Glomerular visceral epithelial cell (primary cell): ENCODE measurements at regions not wholly inside any gene's neighbourhood (a gene's known extent, or its start where the extent isn't known, plus 50 kb on each side); places are given as distances from the start of the nearest gene placed in this dataset.

ENCODE experiments used
- DNase-seq: peaks from one replicate; pipeline ENCODE4 v3.0.0-alpha.2; 2016; ENCODE audit errors: extremely low spot score

GRCh38 chr6:146865756-146866379 is 267.1 kb downstream of the ADGB start:
- DNase-seq = no peak

DNA sequence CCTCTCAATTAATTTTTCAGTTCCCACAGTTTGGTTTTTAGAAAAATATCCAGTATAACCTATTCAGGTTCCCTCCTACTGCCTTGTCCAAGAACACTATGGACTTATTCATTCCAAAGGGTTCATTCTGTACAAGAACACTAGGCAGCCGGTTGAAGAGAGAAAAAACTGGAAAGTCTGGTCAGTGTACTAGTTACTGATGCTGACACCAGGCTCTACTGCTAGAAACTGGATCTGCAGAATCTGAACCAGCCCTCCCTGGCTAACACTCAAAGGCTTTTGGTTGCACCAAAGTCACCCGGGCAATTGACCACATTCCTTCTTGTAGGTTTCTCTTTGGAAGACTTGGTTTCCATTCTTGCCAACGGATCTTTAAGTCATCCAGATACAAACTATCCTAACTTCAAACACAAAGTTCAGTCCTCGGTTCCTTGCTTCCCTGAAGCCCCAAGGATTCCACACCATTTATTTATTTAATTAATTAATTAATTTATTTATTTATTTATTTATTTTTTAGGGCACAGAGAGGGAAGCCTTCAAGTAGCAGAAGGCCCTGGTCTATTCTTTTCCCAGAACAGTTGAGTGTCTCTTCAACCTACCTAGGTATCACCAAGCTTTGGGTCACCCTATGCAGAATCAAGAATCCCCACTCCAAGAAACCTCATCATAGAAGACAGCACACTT is 268.1 kb downstream of the ADGB start:
- no peak for DNase-seq

GRCh38 chr6:146868671-146869209 is 270.0 kb downstream of the ADGB start:
- DNase-seq = no peak

DNA sequence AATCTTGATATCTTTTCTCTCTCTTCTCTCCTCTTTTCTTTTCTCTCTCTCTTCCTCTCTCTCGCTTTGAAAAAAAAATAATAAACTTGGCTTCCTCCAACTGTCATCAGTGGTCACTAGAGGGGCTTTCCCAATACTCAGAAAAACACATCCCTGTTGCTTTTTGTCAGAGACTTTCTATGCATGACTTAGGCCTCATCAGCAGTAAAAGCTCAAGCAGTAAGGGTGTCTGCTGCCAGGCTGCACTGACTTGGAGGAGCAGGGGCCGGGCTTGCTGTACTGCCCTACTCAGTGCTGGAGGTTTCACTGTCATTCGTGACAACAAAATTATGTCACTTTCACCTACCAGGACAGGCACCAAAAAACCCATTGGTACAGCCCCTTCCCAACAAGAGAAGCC is 272.0 kb downstream of the ADGB start:
- no peak for DNase-seq

DNA sequence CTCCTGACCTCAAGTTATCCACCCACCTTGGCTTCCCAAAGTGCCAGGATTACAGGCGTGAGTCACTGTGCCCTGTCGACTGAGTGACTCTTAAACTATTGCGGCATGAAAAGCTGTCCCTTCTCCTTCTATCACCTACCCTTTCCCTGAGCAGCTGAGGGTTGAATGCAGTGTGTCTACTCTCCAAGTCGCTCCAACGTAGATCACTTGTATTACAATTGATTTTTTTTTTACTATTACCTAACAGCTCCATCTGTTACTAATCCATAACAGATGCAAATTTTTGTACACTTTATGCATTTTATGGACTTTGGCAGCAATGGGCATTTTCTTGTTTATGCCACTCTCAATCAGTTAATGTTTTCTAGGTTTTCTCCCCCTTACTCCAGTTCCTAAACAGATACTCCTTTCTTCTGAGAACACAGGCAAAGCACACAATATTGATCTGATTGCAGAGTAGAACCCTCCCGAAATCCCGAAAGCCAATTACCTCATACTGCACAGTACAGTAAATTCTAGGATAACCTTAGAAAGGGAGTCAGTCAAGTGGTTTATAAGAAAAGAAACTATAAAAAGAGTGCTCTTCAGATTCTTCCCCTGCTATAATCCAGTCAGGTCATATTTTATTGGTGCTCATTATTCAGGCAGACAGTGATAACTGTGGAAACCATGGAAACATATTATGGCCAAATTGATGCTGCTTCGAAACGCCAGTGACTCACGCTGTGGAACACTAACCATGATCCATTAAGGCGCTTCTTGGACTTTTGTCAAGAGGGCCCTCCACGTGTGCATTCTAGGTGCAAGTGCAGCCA is 273.0 kb downstream of the ADGB start:
- DNase-seq = peak; percentile 31

- no peak for DNase-seq
These were observed 273.6 kb downstream of the ADGB start for GRCh38 chr6:146872426-146872785.

DNA sequence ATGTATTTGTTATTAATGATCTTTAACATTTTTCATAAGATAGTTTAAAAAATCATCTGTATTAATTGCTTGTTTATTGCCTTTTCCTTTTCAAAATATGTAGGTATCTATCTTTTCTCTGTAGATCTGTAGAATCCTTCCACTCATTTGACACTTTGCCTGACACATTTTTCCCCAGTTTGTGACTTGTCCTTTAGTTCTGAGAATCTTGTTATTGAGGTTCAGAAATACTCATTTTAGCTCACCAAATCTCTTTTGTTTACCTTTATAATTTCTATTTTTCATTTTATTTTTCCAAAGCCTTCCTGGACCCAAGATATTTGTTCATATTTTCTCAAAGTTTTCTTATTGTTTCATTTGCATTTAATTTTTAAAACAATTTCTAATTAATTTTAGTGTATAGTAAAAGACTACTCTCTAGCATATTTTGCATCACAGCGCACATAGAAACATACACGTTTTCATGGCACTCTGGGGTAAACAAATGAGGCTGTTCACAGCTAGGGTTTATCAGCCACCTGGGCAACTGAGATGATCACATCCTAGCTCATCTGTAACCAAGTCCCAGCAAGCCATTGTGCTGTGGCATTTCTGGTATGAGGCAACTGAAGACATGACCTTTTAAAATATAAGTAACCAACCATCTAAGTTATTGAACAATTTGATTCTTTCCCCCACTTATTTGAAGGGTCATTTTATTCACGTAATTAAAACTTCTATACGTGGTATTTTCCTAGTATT is 275.7 kb downstream of the ADGB start:
- DNase-seq = no peak

- no peak for DNase-seq
These were observed 277.1 kb downstream of the ADGB start for GRCh38 chr6:146875927-146876270.

DNA sequence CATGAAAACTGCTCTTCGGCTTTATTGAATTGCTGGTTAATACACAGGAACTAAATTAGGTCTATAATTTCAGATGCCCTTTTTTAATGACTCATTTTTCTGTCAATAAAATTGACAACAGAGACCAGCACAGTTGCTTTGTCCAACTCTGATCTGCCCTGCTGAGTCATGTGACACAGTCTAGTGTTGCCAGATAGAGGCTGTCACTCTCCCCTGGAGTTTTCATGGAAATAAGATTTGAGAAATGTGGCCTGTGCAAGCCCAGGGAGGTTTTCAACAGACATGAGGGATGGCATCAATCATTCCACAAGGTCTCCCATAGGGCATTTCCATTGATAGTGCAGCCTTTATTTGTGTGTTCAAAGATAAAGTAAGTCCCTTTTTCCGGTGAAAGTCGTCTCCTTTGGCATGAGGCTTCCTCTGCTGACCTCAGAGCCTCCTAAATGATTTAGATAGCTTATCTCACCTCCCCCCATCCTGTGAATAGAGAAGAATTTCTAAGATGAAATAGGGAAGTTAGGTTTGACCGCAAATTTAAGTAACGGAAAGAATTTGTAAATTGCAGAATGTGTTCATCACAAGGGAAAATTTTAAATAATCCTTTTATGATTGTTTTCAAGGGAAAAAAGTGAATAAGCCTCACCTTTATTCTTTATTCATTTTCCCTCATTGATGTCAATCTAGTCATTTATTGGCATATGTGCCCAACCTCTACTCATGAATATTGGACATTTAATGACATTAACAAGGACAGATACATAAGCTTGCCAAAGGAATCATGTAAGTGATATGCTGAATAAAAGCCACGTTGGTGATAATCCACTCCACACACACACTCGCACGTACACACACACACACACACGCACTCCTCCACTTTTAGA is 277.7 kb downstream of the ADGB start:
- DNase-seq = no peak

DNA sequence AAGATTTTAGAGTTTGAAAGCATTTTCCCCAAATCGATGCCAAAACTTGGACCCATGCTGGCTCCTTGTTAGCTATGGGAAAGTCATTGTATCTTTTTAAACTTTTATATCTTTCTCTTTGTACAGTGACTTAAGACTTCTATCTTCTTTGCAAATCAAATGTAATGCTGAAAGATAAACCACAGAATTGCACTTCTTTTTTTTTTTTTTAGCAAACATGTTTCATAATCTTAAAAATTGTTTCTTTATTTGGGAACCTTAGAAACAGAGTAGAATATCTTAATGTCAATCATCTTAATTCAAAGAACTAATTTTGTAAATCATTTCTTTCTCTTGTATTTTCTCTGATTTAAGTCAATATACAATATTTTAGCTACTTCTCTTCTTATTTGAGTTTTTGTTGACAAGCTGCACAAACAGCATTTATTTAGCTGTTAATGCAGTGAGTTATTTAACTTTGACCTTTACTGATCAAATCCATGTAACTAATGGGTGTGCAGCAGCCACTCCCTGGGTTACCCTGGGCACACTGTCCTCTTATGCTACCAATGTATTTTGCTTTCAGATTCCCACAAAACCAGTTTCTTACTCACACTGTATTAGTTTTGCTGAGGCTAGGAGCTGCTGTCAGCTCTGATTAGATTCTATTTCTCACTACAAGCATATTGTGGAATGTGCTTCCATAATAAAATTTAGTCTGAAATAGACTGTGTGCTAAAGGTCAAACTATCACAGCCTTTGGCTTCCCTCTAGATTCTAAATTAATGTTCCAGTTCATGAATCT is 279.6 kb downstream of the ADGB start:
- no peak for DNase-seq

- no peak for DNase-seq
These were observed 280.2 kb downstream of the ADGB start for GRCh38 chr6:146878952-146879340.

GRCh38 chr6:146879406-146880117 is 280.8 kb downstream of the ADGB start:
- no peak for DNase-seq

- DNase-seq = no peak
These were observed 282.7 kb downstream of the ADGB start for GRCh38 chr6:146881228-146882181.

GRCh38 chr6:146883640-146884531 is 285.1 kb downstream of the ADGB start:
- DNase-seq = no peak

- peak; percentile 56 for DNase-seq
These were observed 286.0 kb downstream of the ADGB start for GRCh38 chr6:146884728-146885127.

- DNase-seq = no peak
These were observed 287.1 kb downstream of the ADGB start for GRCh38 chr6:146885708-146886457.
